ENCODE measurements at regions not wholly inside any gene's neighbourhood (a gene's known extent, or its start where the extent isn't known, plus 50 kb on each side); places are given as distances from the start of the nearest gene placed in this dataset.
A peak's percentile ranks its signal among the peaks of the same experiment; 100 is the strongest.

DNA sequence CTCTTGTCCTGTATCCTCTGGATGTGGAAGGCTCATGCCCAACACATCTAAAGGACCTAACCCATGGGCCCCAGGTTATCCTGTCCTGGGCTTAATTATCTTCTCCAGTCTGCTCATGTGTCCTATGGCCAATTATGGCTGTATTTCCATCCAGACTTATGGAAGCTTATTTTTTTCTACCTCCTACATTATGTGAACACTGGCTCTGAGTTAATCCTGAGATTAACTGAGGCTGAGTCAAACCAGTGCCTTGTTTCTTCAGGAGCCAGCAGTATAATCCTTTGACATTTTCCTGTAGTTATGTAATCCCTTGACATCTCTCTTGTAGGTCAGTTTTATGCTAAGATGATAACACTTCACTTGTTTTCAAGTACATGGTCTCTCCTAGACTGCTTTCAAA, 213.6 kb downstream of the PMAIP1 start:
- ATAC-seq (ENCODE audit: insufficient read depth, low FRiP score) (no peak), DNase-seq (no peak)
- peaks cover 0 to 2% (median 0%) of the 10 kb centered on the region in 4 donors for H3K9me3 ChIP-seq (ENCODE audit: control insufficient read depth in 4 of 4, insufficient read depth in 3 of 4, low read length in 3 of 4)
- H3K27me3 ChIP-seq (ENCODE audit: control insufficient read depth in 3 of 3, insufficient read depth in 3 of 3, low read length in 2 of 3): no peaks in the 10 kb centered on the region
- H3K4me3 ChIP-seq: no peak overlapping the region
- H3K9ac ChIP-seq (ENCODE audit: insufficient read depth in 1 of 2, low read length in 2 of 2): no peak overlapping the region
- H3K36me3 ChIP-seq (ENCODE audit: control insufficient read depth in 4 of 4, insufficient read depth in 4 of 4, low read length in 4 of 4): no peaks in the 10 kb centered on the region
- H3K4me1 ChIP-seq (ENCODE audit: control insufficient read depth in 5 of 5, insufficient read depth in 5 of 5, low read length in 5 of 5): peaks cover 0 to 6% (median 0%) of the 10 kb centered on the region in 5 donors
- TF ChIP-seq, protein P1, sequence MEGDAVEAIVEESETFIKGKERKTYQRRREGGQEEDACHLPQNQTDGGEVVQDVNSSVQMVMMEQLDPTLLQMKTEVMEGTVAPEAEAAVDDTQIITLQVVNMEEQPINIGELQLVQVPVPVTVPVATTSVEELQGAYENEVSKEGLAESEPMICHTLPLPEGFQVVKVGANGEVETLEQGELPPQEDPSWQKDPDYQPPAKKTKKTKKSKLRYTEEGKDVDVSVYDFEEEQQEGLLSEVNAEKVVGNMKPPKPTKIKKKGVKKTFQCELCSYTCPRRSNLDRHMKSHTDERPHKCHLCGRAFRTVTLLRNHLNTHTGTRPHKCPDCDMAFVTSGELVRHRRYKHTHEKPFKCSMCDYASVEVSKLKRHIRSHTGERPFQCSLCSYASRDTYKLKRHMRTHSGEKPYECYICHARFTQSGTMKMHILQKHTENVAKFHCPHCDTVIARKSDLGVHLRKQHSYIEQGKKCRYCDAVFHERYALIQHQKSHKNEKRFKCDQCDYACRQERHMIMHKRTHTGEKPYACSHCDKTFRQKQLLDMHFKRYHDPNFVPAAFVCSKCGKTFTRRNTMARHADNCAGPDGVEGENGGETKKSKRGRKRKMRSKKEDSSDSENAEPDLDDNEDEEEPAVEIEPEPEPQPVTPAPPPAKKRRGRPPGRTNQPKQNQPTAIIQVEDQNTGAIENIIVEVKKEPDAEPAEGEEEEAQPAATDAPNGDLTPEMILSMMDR (IDR thresholded peaks at IDR 0.05; ENCODE audit: control extremely low read depth, extremely low read depth): no peak
- H3K27ac ChIP-seq (ENCODE audit: low read depth in 1 of 2, low read length in 1 of 2): no peak overlapping the region

DNA sequence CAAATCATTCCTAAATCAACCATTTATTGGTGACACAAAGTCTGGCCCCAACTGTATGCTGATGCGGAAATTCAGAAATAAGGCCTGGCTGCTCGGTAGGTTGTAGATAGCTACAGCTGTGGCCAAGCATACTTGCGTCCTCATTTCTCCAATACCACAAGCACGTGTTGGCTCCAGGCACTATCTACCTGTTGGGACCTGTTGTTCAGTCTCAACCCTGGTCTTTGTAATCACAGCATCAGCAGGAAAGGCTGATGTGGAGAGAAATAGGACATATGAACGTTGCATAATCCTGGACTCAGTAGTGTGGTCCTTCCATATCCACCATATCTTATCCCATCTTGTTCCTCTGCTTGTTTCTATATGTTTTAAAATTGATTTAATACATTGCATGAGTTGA, 212.6 kb downstream of the PMAIP1 start:
- H3K4me3 ChIP-seq: no peak overlapping the region
- DNase-seq: no peak
- H3K36me3 ChIP-seq (ENCODE audit: control insufficient read depth in 4 of 4, insufficient read depth in 4 of 4, low read length in 4 of 4): no peaks in the 10 kb centered on the region
- H3K4me1 ChIP-seq (ENCODE audit: control insufficient read depth in 5 of 5, insufficient read depth in 5 of 5, low read length in 5 of 5): peaks cover 0 to 6% (median 0%) of the 10 kb centered on the region in 5 donors
- no peak overlapping the region for H3K9ac ChIP-seq (ENCODE audit: insufficient read depth in 1 of 2, low read length in 2 of 2)
- TF ChIP-seq, protein P1 (IDR thresholded peaks at IDR 0.05; ENCODE audit: control extremely low read depth, extremely low read depth): no peak
- H3K27me3 ChIP-seq (ENCODE audit: control insufficient read depth in 3 of 3, insufficient read depth in 3 of 3, low read length in 2 of 3): no peaks in the 10 kb centered on the region
- H3K9me3 ChIP-seq (ENCODE audit: control insufficient read depth in 4 of 4, insufficient read depth in 3 of 4, low read length in 3 of 4): peaks cover 0 to 2% (median 0%) of the 10 kb centered on the region in 4 donors
- no peak overlapping the region for H3K27ac ChIP-seq (ENCODE audit: low read depth in 1 of 2, low read length in 1 of 2)
- WGBS, 2 donors: 94 to 96% methylated on average over 5 of the region's 5 CpGs
- ATAC-seq (ENCODE audit: insufficient read depth, low FRiP score): no peak

DNA sequence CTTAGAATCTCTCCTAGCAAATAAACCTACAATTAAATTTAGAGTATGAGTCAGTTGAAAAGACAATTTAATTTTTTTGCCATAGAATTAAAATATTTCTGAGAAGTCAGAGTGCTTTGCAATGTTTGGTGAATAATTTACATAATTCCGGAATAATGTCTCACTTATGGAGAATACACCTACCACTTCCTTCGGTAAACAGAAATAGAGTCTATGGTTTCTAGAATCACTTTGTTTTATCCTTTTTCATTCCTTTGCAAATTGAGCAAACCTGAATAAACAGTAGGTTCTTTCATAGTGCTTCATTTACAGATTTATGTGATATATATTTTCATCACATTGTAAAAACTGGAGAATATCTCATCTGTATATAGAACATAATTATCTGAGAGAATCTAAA, 211.7 kb downstream of the PMAIP1 start:
- 89 to 96% methylated on average over 2 of the region's 2 CpGs for WGBS, 2 donors
- Histone ChIP-seq H3K9me3 (ENCODE audit: control insufficient read depth in 4 of 4, insufficient read depth in 3 of 4, low read length in 3 of 4) (peaks cover 0 to 2% (median 0%) of the 10 kb centered on the region in 4 donors), H3K4me1 (ENCODE audit: control insufficient read depth in 5 of 5, insufficient read depth in 5 of 5, low read length in 5 of 5) (peaks cover 0 to 6% (median 0%) of the 10 kb centered on the region in 5 donors), H3K27me3 (ENCODE audit: control insufficient read depth in 3 of 3, insufficient read depth in 3 of 3, low read length in 2 of 3) (no peaks in the 10 kb centered on the region), H3K27ac (ENCODE audit: low read depth in 1 of 2, low read length in 1 of 2) (no peak overlapping the region), H3K4me3 (no peak overlapping the region), H3K9ac (ENCODE audit: insufficient read depth in 1 of 2, low read length in 2 of 2) (no peak overlapping the region), H3K36me3 (ENCODE audit: control insufficient read depth in 4 of 4, insufficient read depth in 4 of 4, low read length in 4 of 4) (no peaks in the 10 kb centered on the region)
- DNase-seq (peak in 1 of 3 donors; percentile 10), ATAC-seq (ENCODE audit: insufficient read depth, low FRiP score) (no peak)
- TF ChIP-seq, protein P1 (IDR thresholded peaks at IDR 0.05; ENCODE audit: control extremely low read depth, extremely low read depth): no peak

DNA sequence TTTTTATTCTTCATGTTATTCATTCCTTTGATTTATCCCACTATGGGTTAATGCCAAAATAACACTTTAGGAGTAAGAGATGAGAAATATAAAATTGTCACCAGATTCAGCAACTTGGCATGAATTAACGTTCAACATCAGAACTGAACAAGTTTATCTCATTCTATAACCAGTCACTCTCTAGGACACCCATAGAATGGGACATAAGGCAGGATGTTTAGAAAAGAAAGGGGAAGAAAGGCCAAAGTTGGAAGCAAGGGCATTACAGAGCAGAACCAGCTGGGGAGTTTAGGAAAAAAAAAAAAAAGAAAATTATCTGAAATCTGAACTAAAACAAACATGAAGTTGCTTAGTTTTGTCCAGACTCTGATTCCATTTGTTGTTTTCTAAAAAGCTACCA, 211.0 kb downstream of the PMAIP1 start:
- Histone ChIP-seq H3K27ac (ENCODE audit: low read depth in 1 of 2, low read length in 1 of 2) (no peak overlapping the region), H3K27me3 (ENCODE audit: control insufficient read depth in 3 of 3, insufficient read depth in 3 of 3, low read length in 2 of 3) (no peaks in the 10 kb centered on the region), H3K4me3 (no peak overlapping the region), H3K4me1 (ENCODE audit: control insufficient read depth in 5 of 5, insufficient read depth in 5 of 5, low read length in 5 of 5) (peaks cover 0 to 6% (median 0%) of the 10 kb centered on the region in 5 donors), H3K36me3 (ENCODE audit: control insufficient read depth in 4 of 4, insufficient read depth in 4 of 4, low read length in 4 of 4) (no peaks in the 10 kb centered on the region), H3K9ac (ENCODE audit: insufficient read depth in 1 of 2, low read length in 2 of 2) (no peak overlapping the region), H3K9me3 (ENCODE audit: control insufficient read depth in 4 of 4, insufficient read depth in 3 of 4, low read length in 3 of 4) (peaks cover 0 to 2% (median 0%) of the 10 kb centered on the region in 4 donors)
- DNase-seq (peak; percentile 55 to 96 (median 95)), ATAC-seq (ENCODE audit: insufficient read depth, low FRiP score) (no peak)
- WGBS, 2 donors: 55 to 63% methylated on average over 1 of the region's 1 CpG
- TF ChIP-seq, protein P1 (IDR thresholded peaks at IDR 0.05; ENCODE audit: control extremely low read depth, extremely low read depth): no peak
